ENCODE measurements at regions not wholly inside any gene's neighbourhood (a gene's known extent, or its start where the extent isn't known, plus 50 kb on each side); places are given as distances from the start of the nearest gene placed in this dataset.

- H3K4me1 ChIP-seq (ENCODE audit: insufficient read depth, low read length): no peaks in the 10 kb centered on the region
- no peak overlapping the region for H3K27ac ChIP-seq (ENCODE audit: extremely low read length, insufficient read depth, low read length)
- no peaks in the 10 kb centered on the region for H4K20me1 ChIP-seq (ENCODE audit: insufficient read depth, low read length)
- no peaks in the 10 kb centered on the region for H3K36me3 ChIP-seq (replicated peaks in 1 of 2; ENCODE audit: control insufficient read depth in 1 of 2, insufficient read depth in 2 of 2, low read length in 2 of 2)
- intact Hi-C loops (cut with micrococcal nuclease; ENCODE audit: unreplicated experiment): no loop called here
- H3K9ac ChIP-seq (ENCODE audit: insufficient read depth, low read depth, low read length): no peak overlapping the region
- no peak overlapping the region for H3K4me3 ChIP-seq (replicated peaks in 1 of 3; ENCODE audit: insufficient read depth in 1 of 3, low read depth in 2 of 3, low read length in 3 of 3)
- no peak for FAIRE-seq
- H3K4me2 ChIP-seq (ENCODE audit: low read depth, low read length): no peak overlapping the region
- no peaks in the 10 kb centered on the region for H3K27me3 ChIP-seq (ENCODE audit: control insufficient read depth in 1 of 2, insufficient read depth in 2 of 2, low read length in 2 of 2)
- no peak for DNase-seq (ENCODE audit: low spot score)
- BruUV-seq (replicated peaks): no TSS peak
- ChIA-PET POLR2A (no interaction called here), CTCF (ENCODE audit: low intra/inter-chr PET ratio, low total read pairs) (no interaction called here)
- ATAC-seq: no peak
- no peaks in the 10 kb centered on the region for H3K79me2 ChIP-seq (ENCODE audit: insufficient read depth, low read length)
- no peaks in the 10 kb centered on the region for H3K9me3 ChIP-seq (ENCODE audit: low read length)
- WGBS (ENCODE audit: low lambda C conversion rate): 68% methylated on average over 3 of the region's 3 CpGs
- H2AFZ ChIP-seq (ENCODE audit: low read length): no peak overlapping the region
- in situ Hi-C loops (cut with HindIII; ENCODE audit: extremely low pct_ligation_motif_present, low pct_unique_long_range_greater_than_20kb): no loop called here
- no peak for TF ChIP-seq AFF4 (CRISPR knock-in tag; IDR thresholded peaks at IDR 0.05)
- no peak for TF ChIP-seq ZNF83 (CRISPR knock-in tag; IDR thresholded peaks at IDR 0.05; ENCODE audit: borderline replicate concordance)
- TF ChIP-seq MEIS2 (CRISPR knock-in tag; IDR thresholded peaks at IDR 0.05): no peak
- no peak for TF ChIP-seq PAXIP1 (CRISPR knock-in tag; conservative IDR thresholded peaks at IDR 0.05)
- 0 out of 2 replicates have a peak, but pooled peaks have one; percentile 60 for TF ChIP-seq PCBP1 (IDR thresholded peaks at IDR 0.05; ENCODE audit: borderline replicate concordance, low read depth, low read length)
- TF ChIP-seq PRPF4 (IDR thresholded peaks at IDR 0.05; ENCODE audit: low read depth, low read length, poor library complexity, severe bottlenecking): no peak
- TF ChIP-seq ZBTB43 (CRISPR knock-in tag; conservative IDR thresholded peaks at IDR 0.05): no peak
- TF ChIP-seq RARA (CRISPR knock-in tag; IDR thresholded peaks at IDR 0.05): no peak
- no peak for TF ChIP-seq HNRNPLL (IDR thresholded peaks at IDR 0.05; ENCODE audit: low read depth, low read length, poor library complexity, severe bottlenecking)
- no peak for TF ChIP-seq NFKB2 (CRISPR knock-in tag; IDR thresholded peaks at IDR 0.05; ENCODE audit: borderline replicate concordance)
- no peak for TF ChIP-seq TAF1 (CRISPR knock-in tag; IDR thresholded peaks at IDR 0.05)
- peak; percentile 92 for TF ChIP-seq HNRNPK (IDR thresholded peaks at IDR 0.05; ENCODE audit: low read depth, low read length, poor library complexity, severe bottlenecking)
- TF ChIP-seq ZNF256 (CRISPR knock-in tag; conservative IDR thresholded peaks at IDR 0.05): no peak
Measured at GRCh38 chr16:5298202-5298601, 200.6 kb upstream of the EEF2KMT start.

All from HepG2 (cell line).